ENCODE measurements at regions not wholly inside any gene's neighbourhood (a gene's known extent, or its start where the extent isn't known, plus 50 kb on each side); places are given as distances from the start of the nearest gene placed in this dataset.

GRCh38 chr6:126118936-126119335, 132.6 kb downstream of the TRMT11 start:
- Mint-ChIP-seq H3K9me3 (no peaks in the 10 kb centered on the region), H3K27ac (no peak overlapping the region), H3K36me3 (peaks cover 0 to 2% (median 0%) of the 10 kb centered on the region in 3 donors), H3K4me3 (no peak overlapping the region), H3K27me3 (no peaks in the 10 kb centered on the region), H3K4me1 (no peaks in the 10 kb centered on the region)
- POLR2A ChIA-PET = no interaction called here
- ATAC-seq (no peak), DNase-seq (no peak)

- H3K36me3 Mint-ChIP-seq = peaks cover 0 to 4% (median 2%) of the 10 kb centered on the region in 3 donors
- no peak overlapping the region for H3K27ac Mint-ChIP-seq
- no peaks in the 10 kb centered on the region for H3K4me1 Mint-ChIP-seq
- DNase-seq (no peak), ATAC-seq (no peak)
- H3K9me3 Mint-ChIP-seq = no peaks in the 10 kb centered on the region
- H3K27me3 Mint-ChIP-seq = no peaks in the 10 kb centered on the region
- H3K4me3 Mint-ChIP-seq = no peak overlapping the region
- POLR2A ChIA-PET = no interaction called here
These were observed 136.9 kb downstream of the TRMT11 start for GRCh38 chr6:126123226-126123625.

- H3K27ac Mint-ChIP-seq = no peak overlapping the region
- DNase-seq (no peak), ATAC-seq (no peak)
- H3K9me3 Mint-ChIP-seq = peaks cover 0 to 4% (median 4%) of the 10 kb centered on the region in 9 donors
- POLR2A ChIA-PET = no interaction called here
- peaks cover 21 to 28% (median 25%) of the 10 kb centered on the region in 3 donors for H3K36me3 Mint-ChIP-seq
- H3K4me3 Mint-ChIP-seq = no peak overlapping the region
- no peaks in the 10 kb centered on the region for H3K27me3 Mint-ChIP-seq
- no peaks in the 10 kb centered on the region for H3K4me1 Mint-ChIP-seq
These were observed 141.3 kb downstream of the TRMT11 start for GRCh38 chr6:126127659-126128058.

- H3K9me3 Mint-ChIP-seq = peaks cover 5 to 34% (median 20%) of the 10 kb centered on the region in 9 donors
- H3K36me3 Mint-ChIP-seq = peaks cover 22 to 56% (median 44%) of the 10 kb centered on the region in 3 donors
- ATAC-seq (no peak), DNase-seq (no peak)
- no peak overlapping the region for H3K4me3 Mint-ChIP-seq
- H3K27me3 Mint-ChIP-seq = no peaks in the 10 kb centered on the region
- POLR2A ChIA-PET = no interaction called here
- H3K27ac Mint-ChIP-seq = no peak overlapping the region
- H3K4me1 Mint-ChIP-seq = no peaks in the 10 kb centered on the region
These were observed 144.9 kb downstream of the TRMT11 start for GRCh38 chr6:126131246-126131645.

- Mint-ChIP-seq H3K4me3 (no peak overlapping the region), H3K27ac (no peak overlapping the region), H3K27me3 (no peaks in the 10 kb centered on the region), H3K36me3 (peaks cover 20 to 61% (median 48%) of the 10 kb centered on the region in 3 donors), H3K4me1 (no peaks in the 10 kb centered on the region), H3K9me3 (peaks cover 5 to 42% (median 20%) of the 10 kb centered on the region in 9 donors)
- DNase-seq (no peak), ATAC-seq (no peak)
- POLR2A ChIA-PET = no interaction called here
These were observed 147.6 kb downstream of the TRMT11 start for GRCh38 chr6:126133984-126134383.

- H3K9me3 Mint-ChIP-seq = peaks cover 5 to 42% (median 20%) of the 10 kb centered on the region in 9 donors
- H3K36me3 Mint-ChIP-seq = peaks cover 18 to 61% (median 48%) of the 10 kb centered on the region in 3 donors
- DNase-seq (no peak), ATAC-seq (no peak)
- H3K27ac Mint-ChIP-seq = no peak overlapping the region
- no peak overlapping the region for H3K4me3 Mint-ChIP-seq
- no peaks in the 10 kb centered on the region for H3K27me3 Mint-ChIP-seq
- no peaks in the 10 kb centered on the region for H3K4me1 Mint-ChIP-seq
- POLR2A ChIA-PET = no interaction called here
These were observed 148.2 kb downstream of the TRMT11 start for GRCh38 chr6:126134491-126134890.

GRCh38 chr6:126140015-126140414, 153.7 kb downstream of the TRMT11 start:
- H3K27me3 Mint-ChIP-seq = peaks cover 0 to 3% (median 0%) of the 10 kb centered on the region in 5 donors
- no peak overlapping the region for H3K27ac Mint-ChIP-seq
- H3K4me3 Mint-ChIP-seq = no peak overlapping the region
- H3K36me3 Mint-ChIP-seq = peaks cover 0 to 25% (median 19%) of the 10 kb centered on the region in 3 donors
- ATAC-seq = no peak
- H3K4me1 Mint-ChIP-seq = no peaks in the 10 kb centered on the region
- POLR2A ChIA-PET = no interaction called here
- no peak for DNase-seq
- peaks cover 1 to 27% (median 9%) of the 10 kb centered on the region in 9 donors for H3K9me3 Mint-ChIP-seq

GRCh38 chr6:126143761-126144251, 157.5 kb downstream of the TRMT11 start:
- no peak overlapping the region for H3K27ac Mint-ChIP-seq
- H3K27me3 Mint-ChIP-seq = peaks cover 0 to 3% (median 0%) of the 10 kb centered on the region in 5 donors
- peaks cover 0 to 7% (median 0%) of the 10 kb centered on the region in 9 donors for H3K9me3 Mint-ChIP-seq
- DNase-seq (no peak), ATAC-seq (no peak)
- H3K4me1 Mint-ChIP-seq = no peaks in the 10 kb centered on the region
- H3K4me3 Mint-ChIP-seq = no peak overlapping the region
- POLR2A ChIA-PET = no interaction called here
- H3K36me3 Mint-ChIP-seq = peaks cover 0 to 8% (median 7%) of the 10 kb centered on the region in 3 donors

- ATAC-seq (no peak), DNase-seq (no peak)
- H3K36me3 Mint-ChIP-seq = peaks cover 0 to 1% (median 1%) of the 10 kb centered on the region in 3 donors
- H3K4me3 Mint-ChIP-seq = no peak overlapping the region
- H3K4me1 Mint-ChIP-seq = no peaks in the 10 kb centered on the region
- POLR2A ChIA-PET = no interaction called here
- peaks cover 0 to under 1% (median 0%) of the 10 kb centered on the region in 9 donors for H3K9me3 Mint-ChIP-seq
- no peak overlapping the region for H3K27ac Mint-ChIP-seq
- H3K27me3 Mint-ChIP-seq = peaks cover 0 to 3% (median 0%) of the 10 kb centered on the region in 5 donors
These were observed 159.0 kb downstream of the TRMT11 start for GRCh38 chr6:126145351-126145750.

GRCh38 chr6:126147291-126147815, 161.0 kb downstream of the TRMT11 start:
- Mint-ChIP-seq H3K27ac (no peak overlapping the region), H3K36me3 (no peaks in the 10 kb centered on the region), H3K4me1 (no peaks in the 10 kb centered on the region), H3K9me3 (no peaks in the 10 kb centered on the region), H3K27me3 (peaks cover 0 to 2% (median 0%) of the 10 kb centered on the region in 5 donors), H3K4me3 (no peak overlapping the region)
- ATAC-seq = no peak
- POLR2A ChIA-PET = no interaction called here
- no peak for DNase-seq

- Mint-ChIP-seq H3K36me3 (no peaks in the 10 kb centered on the region), H3K27ac (no peak overlapping the region), H3K4me3 (no peak overlapping the region), H3K27me3 (peaks cover 0 to 2% (median 0%) of the 10 kb centered on the region in 5 donors), H3K4me1 (no peaks in the 10 kb centered on the region), H3K9me3 (no peaks in the 10 kb centered on the region)
- DNase-seq = no peak
- POLR2A ChIA-PET = no interaction called here
- ATAC-seq = no peak
These were observed 162.5 kb downstream of the TRMT11 start for GRCh38 chr6:126148853-126149252.

- no peaks in the 10 kb centered on the region for H3K36me3 Mint-ChIP-seq
- no peaks in the 10 kb centered on the region for H3K9me3 Mint-ChIP-seq
- H3K4me3 Mint-ChIP-seq = no peak overlapping the region
- peaks cover 0 to 2% (median 0%) of the 10 kb centered on the region in 5 donors for H3K27me3 Mint-ChIP-seq
- peaks cover 0 to 5% (median 3%) of the 10 kb centered on the region in 4 donors for H3K4me1 Mint-ChIP-seq
- ATAC-seq (no peak), DNase-seq (no peak)
- POLR2A ChIA-PET = no interaction called here
- H3K27ac Mint-ChIP-seq = no peak overlapping the region
These were observed 166.0 kb downstream of the TRMT11 start for GRCh38 chr6:126152372-126152745.

GRCh38 chr6:126153661-126154060, 167.3 kb downstream of the TRMT11 start:
- Mint-ChIP-seq H3K27me3 (peaks cover 0 to 2% (median 0%) of the 10 kb centered on the region in 5 donors), H3K4me3 (no peak overlapping the region), H3K36me3 (no peaks in the 10 kb centered on the region), H3K9me3 (no peaks in the 10 kb centered on the region), H3K27ac (no peak overlapping the region), H3K4me1 (peaks cover 0 to 6% (median 3%) of the 10 kb centered on the region in 4 donors)
- POLR2A ChIA-PET = no interaction called here
- ATAC-seq (no peak), DNase-seq (no peak)

- no peak overlapping the region for H3K4me3 Mint-ChIP-seq
- POLR2A ChIA-PET = no interaction called here
- peaks cover 0 to 6% (median 3%) of the 10 kb centered on the region in 4 donors for H3K4me1 Mint-ChIP-seq
- ATAC-seq (no peak), DNase-seq (no peak)
- no peak overlapping the region for H3K27ac Mint-ChIP-seq
- peaks cover 0 to 12% (median 0%) of the 10 kb centered on the region in 3 donors for H3K36me3 Mint-ChIP-seq
- H3K27me3 Mint-ChIP-seq = peaks cover 0 to 2% (median 0%) of the 10 kb centered on the region in 5 donors
- peaks cover 0 to 2% (median 0%) of the 10 kb centered on the region in 9 donors for H3K9me3 Mint-ChIP-seq
These were observed 170.6 kb downstream of the TRMT11 start for GRCh38 chr6:126156973-126157372.

Measured in naive thymus-derived CD8-positive, alpha-beta T cell (primary cell).